Stimulated activated CD4-positive, alpha-beta T cell treated with anti-CD3 and anti-CD28 coated beads, Interleukin-12 subunit alpha, Interleukin-12 subunit beta, amount 100 ng/mL, for 4 hours (primary cell): ENCODE measurements at regions not wholly inside any gene's neighbourhood (a gene's known extent, or its start where the extent isn't known, plus 50 kb on each side); places are given as distances from the start of the nearest gene placed in this dataset.

ENCODE experiments used
- DNase-seq: peaks from one replicate; pipeline ENCODE4 v3.0.0-alpha.2; 2020

- no peak for DNase-seq
Observed at GRCh38 chr11:112357488-112357887, 96.8 kb upstream of the PLET1 start.

- no peak for DNase-seq
Observed at GRCh38 chr11:112361396-112361795, 100.7 kb upstream of the PLET1 start.

- no peak for DNase-seq
Observed at GRCh38 chr11:112363527-112363926, 102.9 kb upstream of the PLET1 start.

DNA sequence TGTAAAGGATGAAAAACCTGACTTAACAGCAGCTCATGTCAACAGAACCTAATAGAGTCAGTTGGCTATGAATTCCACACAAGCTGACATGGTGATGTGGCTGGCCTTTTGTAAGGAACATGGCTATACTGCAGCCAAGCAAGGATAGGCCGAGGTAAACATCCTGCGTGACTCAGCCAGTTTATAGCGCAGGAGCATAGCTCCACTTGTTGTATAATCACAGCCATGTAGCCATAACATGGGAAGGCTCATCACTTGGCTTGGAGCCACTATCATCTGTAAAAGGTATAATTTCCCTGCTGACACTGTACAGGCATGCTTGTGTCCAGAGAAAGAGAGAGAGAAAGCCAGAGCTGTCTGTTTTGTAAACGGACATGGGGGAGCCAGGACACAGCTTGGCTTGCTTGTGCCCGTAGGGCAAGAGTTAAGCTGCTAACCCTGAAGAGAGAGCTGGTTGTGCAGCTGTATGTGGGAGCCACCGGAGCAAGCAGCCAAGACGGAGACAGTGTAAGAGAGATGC is 104.4 kb upstream of the PLET1 start:
- no peak for DNase-seq

GRCh38 chr11:112366012-112366411 is 105.4 kb upstream of the PLET1 start:
- no peak for DNase-seq

DNA sequence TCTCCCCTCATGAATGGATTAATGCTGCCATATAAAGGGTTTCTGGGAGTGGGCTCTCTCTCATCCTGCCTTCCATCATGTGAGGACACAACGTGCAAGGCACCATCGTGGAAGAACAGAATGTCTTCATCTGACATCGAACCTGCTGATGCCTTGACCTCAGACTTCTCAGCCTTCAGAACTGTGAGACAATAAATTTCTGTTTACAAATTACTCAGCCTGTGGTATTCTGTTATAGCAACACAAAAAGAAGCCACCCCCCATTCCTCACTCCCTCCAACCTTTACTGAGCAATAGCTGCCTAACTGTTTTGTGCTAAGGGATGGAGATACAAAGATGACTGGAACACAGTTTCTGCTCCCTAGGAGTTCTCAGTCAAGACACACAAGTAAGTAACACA is 106.1 kb upstream of the PLET1 start:
- DNase-seq: no peak

GRCh38 chr11:112367461-112367860 is 106.8 kb upstream of the PLET1 start:
- no peak for DNase-seq

- no peak for DNase-seq
Observed at GRCh38 chr11:112367895-112368294, 107.2 kb upstream of the PLET1 start.

DNA sequence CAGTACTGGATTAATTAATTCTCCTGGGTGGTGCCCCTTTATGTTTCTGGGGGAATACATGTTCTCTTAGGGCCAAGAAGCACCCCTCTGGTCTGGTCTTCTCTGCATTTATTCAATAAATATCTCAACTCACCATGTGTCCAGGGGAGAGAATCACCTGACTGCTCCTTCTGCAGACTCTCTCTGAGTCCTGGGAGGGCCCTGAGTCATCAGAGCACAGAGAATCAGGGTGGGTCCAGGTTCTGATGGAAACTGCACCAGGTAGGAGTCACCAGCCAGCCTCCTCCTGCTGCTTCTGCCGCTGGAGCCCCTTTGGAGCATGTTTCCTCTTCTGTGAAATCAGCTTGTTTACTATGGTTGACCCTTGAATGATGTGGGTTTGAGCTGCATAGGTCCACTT is 107.7 kb upstream of the PLET1 start:
- DNase-seq: no peak

DNA sequence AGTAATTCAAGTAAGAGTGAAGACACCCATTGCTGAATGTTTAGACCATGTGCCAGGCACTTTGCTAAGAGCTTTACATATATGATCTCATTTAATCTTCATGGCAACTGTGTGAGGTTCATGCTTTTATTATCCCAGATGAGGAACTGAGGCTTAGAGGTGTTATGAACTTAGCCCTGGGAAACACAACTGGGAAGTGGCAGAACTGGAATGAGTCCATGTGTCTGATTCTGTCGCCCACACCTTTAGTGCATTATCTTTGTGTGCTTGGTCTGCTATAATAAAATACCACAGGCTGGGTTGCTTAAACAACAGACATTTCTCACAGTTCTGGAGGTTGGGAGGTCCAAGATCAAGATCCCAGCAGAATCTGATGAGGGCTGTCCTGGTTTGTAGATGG is 108.7 kb upstream of the PLET1 start:
- DNase-seq: no peak

DNA sequence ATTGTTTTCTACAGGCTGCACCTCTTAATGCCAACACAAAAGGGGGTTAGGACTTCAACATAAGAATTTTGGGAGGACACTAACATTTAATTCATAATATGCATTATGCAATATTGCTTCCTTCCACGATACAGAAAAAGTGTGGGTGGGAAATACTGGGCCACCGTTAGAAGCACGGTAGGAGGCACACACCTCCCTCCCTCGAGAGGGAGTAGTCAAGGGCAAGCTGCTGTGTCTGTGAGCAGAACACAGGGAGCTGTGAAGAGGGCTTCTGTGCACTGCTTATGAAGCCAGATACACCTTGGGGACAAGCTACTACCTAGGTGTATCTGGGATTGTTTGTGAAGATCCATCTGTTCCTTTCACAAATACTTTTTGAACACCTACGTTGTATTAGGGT is 109.3 kb upstream of the PLET1 start:
- DNase-seq: no peak

- DNase-seq: no peak
Observed at GRCh38 chr11:112374486-112375140, 114.0 kb upstream of the PLET1 start.

- DNase-seq: no peak
Observed at GRCh38 chr11:112377946-112378345, 117.3 kb upstream of the PLET1 start.

DNA sequence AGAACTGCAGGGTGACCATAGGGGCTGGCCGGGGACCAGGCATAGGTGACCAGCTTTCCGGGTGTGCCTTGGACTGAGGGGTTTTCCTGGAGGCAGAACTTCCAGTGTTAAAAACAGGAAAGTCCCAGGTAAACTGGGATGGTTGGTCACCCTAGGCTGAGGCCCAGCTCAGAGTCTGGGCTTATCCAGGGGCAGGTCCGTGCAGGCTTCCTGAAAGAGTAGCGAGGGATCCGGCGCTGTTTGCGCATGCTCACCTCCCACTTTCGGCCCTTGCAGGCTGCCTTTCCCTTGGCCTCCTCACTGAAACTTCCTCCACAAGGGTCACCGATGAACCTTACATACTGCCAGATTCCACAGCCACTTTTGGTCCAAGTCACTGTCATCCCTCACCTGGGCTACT is 119.8 kb upstream of the PLET1 start:
- DNase-seq: no peak

DNA sequence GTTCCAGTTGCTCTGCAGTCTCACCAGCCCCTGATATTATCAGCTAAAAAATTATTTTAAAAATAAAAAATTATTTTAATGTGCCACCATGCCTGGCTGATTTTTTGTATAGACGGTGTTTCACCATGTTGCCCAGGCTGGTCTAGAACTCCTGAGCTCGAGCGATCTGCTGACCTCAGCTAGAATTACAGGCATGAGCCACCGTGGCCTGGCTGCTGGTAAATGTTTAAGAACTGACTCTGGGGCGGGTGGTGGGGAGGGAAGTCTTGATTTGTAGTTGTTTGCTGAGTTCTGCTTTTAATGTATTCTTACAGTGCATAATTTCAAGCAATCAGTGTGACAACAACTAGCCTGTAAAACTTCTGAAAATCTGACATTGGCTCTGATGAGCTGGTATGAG is 120.9 kb upstream of the PLET1 start:
- no peak for DNase-seq

GRCh38 chr11:112382561-112382960 is 121.9 kb upstream of the PLET1 start:
- DNase-seq: no peak

DNA sequence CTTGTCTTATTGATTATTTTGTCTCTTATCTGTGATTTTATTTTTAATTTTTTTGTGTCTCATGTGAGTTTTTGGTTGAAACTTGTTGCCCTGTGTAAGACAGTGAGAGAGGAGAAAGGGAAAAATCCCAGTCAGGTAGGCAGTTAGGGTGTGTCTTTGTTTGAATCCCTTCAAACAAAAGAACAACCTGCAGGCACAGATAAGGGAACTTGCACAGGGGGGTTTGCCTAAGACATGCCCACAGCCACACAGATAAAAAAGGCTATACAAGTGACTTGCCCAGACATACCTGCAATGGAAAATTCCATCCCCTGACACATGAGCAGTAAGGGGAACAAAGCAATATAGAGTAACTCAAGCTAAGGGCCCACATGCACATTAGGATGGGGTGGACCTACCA is 127.8 kb upstream of the PLET1 start:
- DNase-seq: no peak

GRCh38 chr11:112391086-112391485 is 130.4 kb upstream of the PLET1 start:
- no peak for DNase-seq

DNA sequence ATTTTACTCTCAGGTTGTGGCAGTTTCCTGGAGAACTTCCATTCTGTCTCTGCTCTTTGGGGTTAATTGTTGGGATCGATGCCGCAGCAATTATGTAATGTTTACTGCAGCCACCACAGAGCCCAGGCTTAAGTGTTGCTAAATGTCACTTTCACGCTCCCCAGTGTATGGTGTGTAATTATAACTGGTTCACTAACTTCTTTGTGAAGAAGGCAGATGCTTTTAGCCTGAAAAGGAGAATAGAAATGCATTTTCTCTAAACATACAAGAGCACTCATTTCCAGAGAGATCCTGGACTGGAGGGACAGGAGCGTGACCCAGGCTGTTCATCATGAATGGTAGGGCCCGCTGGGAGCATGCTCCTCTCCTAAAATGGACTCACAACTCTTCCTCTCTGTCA is 132.2 kb upstream of the PLET1 start:
- DNase-seq: no peak

- no peak for DNase-seq
Observed at GRCh38 chr11:112394304-112394703, 133.6 kb upstream of the PLET1 start.

DNA sequence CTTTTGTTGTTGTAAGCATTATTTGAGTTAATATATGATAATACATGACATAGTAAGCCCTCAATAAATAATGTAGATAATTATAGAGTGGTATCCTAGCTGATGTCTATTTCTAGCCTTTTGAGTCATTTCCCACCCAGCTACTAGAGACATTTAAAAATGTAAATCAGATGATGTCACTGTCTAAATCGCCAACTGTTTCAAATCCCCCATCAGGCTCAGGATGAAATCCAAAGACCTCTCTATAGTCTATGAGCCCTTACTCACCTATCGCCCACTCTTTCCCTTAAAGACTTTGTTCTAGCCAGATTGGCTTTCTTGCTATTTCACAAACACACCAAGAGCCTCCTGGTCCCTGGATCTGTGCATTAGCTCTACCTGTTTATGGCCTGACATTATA is 135.4 kb upstream of the PLET1 start:
- DNase-seq: no peak

- DNase-seq: no peak
Observed at GRCh38 chr11:112398798-112399478, 138.3 kb upstream of the PLET1 start.

DNA sequence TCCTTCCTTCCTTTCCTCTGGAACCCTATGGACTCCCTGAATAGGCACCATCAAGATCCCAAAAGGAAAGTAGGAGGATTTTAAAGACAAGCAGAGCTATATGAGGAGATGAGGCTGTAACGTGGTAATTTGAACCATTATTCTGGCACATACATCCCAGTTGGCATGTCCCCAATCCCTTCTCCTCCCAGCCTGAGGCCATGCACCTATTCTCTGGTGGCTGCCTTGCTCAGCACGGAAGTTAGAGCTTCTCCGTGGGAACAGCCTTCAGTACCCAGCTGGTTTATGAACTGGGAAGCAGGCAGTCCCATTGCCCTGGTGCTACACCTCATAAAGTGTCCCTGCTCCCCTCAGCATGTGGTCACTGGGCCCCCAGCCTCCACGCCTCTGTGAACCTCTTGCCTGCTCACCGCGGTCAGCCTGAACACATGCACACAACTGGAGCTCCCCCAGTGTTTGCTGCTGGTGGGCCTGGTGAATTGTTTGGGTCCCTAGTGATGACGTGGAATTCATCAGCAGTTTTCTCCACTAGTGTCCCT is 139.9 kb upstream of the PLET1 start:
- no peak for DNase-seq

GRCh38 chr11:112401036-112401769 is 140.5 kb upstream of the PLET1 start:
- no peak for DNase-seq
